Retinal pigment epithelial cell (primary cell): ENCODE measurements at regions not wholly inside any gene's neighbourhood (a gene's known extent, or its start where the extent isn't known, plus 50 kb on each side); places are given as distances from the start of the nearest gene placed in this dataset.

Experiments used
- DNase-seq: peaks from one replicate; pipeline ENCODE4 v3.0.0-alpha.2; 2010; ENCODE audit warnings: low read depth
- H3K4me3 ChIP-seq: 2 replicates; pipeline ENCODE4 v1.5.1; 2011; ENCODE audit warnings: mild to moderate bottlenecking, low read length, control low read depth, moderate library complexity
- CTCF ChIP-seq: conservative IDR thresholded peaks from 2 replicates; pipeline ENCODE4 v1.5.1; 2011; ENCODE audit warnings: low read depth, low read length, control low read depth, inconsistent platforms

- no peak for TF ChIP-seq CTCF
These were observed 245.0 kb upstream of the TMC3 start for GRCh38 chr15:81619002-81619401.

GRCh38 chr15:81612631-81613030 lies 238.6 kb upstream of the TMC3 start:
- H3K4me3 ChIP-seq: no peak overlapping the region
- TF ChIP-seq CTCF: no peak
- no peak for DNase-seq

More at GRCh38 chr15:81619002-81619401, 245.0 kb upstream of the TMC3 start:
- H3K4me3 ChIP-seq: no peak overlapping the region
- DNase-seq: no peak

- H3K4me3 ChIP-seq: no peak overlapping the region
- no peak for DNase-seq
- no peak for TF ChIP-seq CTCF
These were observed 237.7 kb upstream of the TMC3 start for GRCh38 chr15:81611679-81612078.

GRCh38 chr15:81608309-81608829 lies 234.4 kb upstream of the TMC3 start:
- H3K4me3 ChIP-seq: no peak overlapping the region
- no peak for TF ChIP-seq CTCF
- no peak for DNase-seq

GRCh38 chr15:81604713-81605112 lies 230.7 kb upstream of the TMC3 start:
- no peak overlapping the region for H3K4me3 ChIP-seq
- DNase-seq: no peak
- TF ChIP-seq CTCF: no peak

GRCh38 chr15:81596159-81596865 lies 222.3 kb upstream of the TMC3 start:
- no peak for DNase-seq
- H3K4me3 ChIP-seq: no peak overlapping the region
- TF ChIP-seq CTCF: no peak

GRCh38 chr15:81595752-81596151 lies 221.7 kb upstream of the TMC3 start:
- TF ChIP-seq CTCF: no peak
- H3K4me3 ChIP-seq: no peak overlapping the region
- DNase-seq: no peak
